Smooth muscle cell (in vitro differentiated cells): ENCODE measurements at regions not wholly inside any gene's neighbourhood (a gene's known extent, or its start where the extent isn't known, plus 50 kb on each side); places are given as distances from the start of the nearest gene placed in this dataset.

Experiments
- DNase-seq: peaks from one replicate; lab custom pipeline; 2025; ENCODE audit not compliant: unreplicated experiment; lab: John Stamatoyannopoulos, UW
- H2AFZ ChIP-seq: fragments of 200-600 bp; sonication (generic); 2 replicates; pipeline ENCODE4 v1.6.0; 2016; ENCODE audit warnings: antibody characterized with exemption, low read depth, mild to moderate bottlenecking
- H3F3A ChIP-seq: fragments of 200-600 bp; sonication (generic); 2 replicates; pipeline ENCODE4 v1.6.0; 2017; ENCODE audit warnings: antibody characterized with exemption, low read depth
- H3K27ac ChIP-seq: fragments of 200-600 bp; sonication (generic); 2 replicates; pipeline ENCODE4 v1.5.1; 2016; ENCODE audit warnings: low read depth, mild to moderate bottlenecking
- H3K27me3 ChIP-seq: fragments of 200-600 bp; sonication (generic); 2 replicates; pipeline ENCODE4 v1.6.1; 2016; ENCODE audit warnings: low read depth, mild to moderate bottlenecking
- H3K36me3 ChIP-seq: fragments of 200-600 bp; sonication (generic); 2 replicates; pipeline ENCODE4 v1.5.1; 2016; ENCODE audit warnings: low read depth
- H3K4me1 ChIP-seq: fragments of 200-600 bp; sonication (generic); 2 replicates; pipeline ENCODE4 v1.5.1; 2016; ENCODE audit warnings: low read depth
- H3K4me2 ChIP-seq: fragments of 200-600 bp; sonication (generic); 2 replicates; pipeline ENCODE4 v1.6.0; 2016; ENCODE audit warnings: mild to moderate bottlenecking
- H3K4me3 ChIP-seq: fragments of 200-600 bp; sonication (generic); 2 replicates; pipeline ENCODE4 v1.5.1; 2016; ENCODE audit warnings: mild to moderate bottlenecking
- H3K79me2 ChIP-seq: fragments of 200-600 bp; sonication (generic); 2 replicates; pipeline ENCODE4 v1.6.0; 2016; ENCODE audit warnings: low read depth, mild to moderate bottlenecking
- H3K9ac ChIP-seq: fragments of 200-600 bp; sonication (generic); 2 replicates; pipeline ENCODE4 v1.6.0; 2016; ENCODE audit warnings: low read depth
- H3K9me3 ChIP-seq: fragments of 200-600 bp; sonication (generic); replicated peaks from 2 replicates; pipeline ENCODE4 v1.5.1; 2016; ENCODE audit warnings: low read depth
- H4K20me1 ChIP-seq: fragments of 200-600 bp; sonication (generic); 2 replicates; pipeline ENCODE4 v1.6.0; 2016; ENCODE audit warnings: low read depth
- CTCF ChIP-seq: fragments of 200-600 bp; sonication (generic); IDR thresholded peaks from 2 replicates; pipeline ENCODE4 v1.5.1; 2017; ENCODE audit warnings: borderline replicate concordance, mild to moderate bottlenecking, antibody characterized with exemption; ENCODE audit not compliant: insufficient read depth, poor library complexity, severe bottlenecking
- WGBS: methylation state at CpG from one replicate; pipeline ENCODE4 v1.1.7; 2016; ENCODE audit warnings: low lambda C conversion rate; 5-methylcytosine and 5-hydroxymethylcytosine counted together

- Histone ChIP-seq H3F3A (no peaks in the 10 kb centered on the region), H3K79me2 (no peaks in the 10 kb centered on the region), H3K4me2 (no peak overlapping the region), H3K9ac (no peak overlapping the region), H3K27me3 (no peaks in the 10 kb centered on the region), H3K4me3 (no peak overlapping the region), H3K27ac (no peak overlapping the region), H3K4me1 (no peaks in the 10 kb centered on the region), H3K36me3 (no peaks in the 10 kb centered on the region), H2AFZ (no peak overlapping the region), H4K20me1 (no peaks in the 10 kb centered on the region), H3K9me3 (no peaks in the 10 kb centered on the region)
- TF ChIP-seq CTCF: no peak
- 78% methylated on average over 3 of the region's 3 CpGs for WGBS
- DNase-seq: no peak
Measured at GRCh38 chr9:12997009-12997408, 222.2 kb downstream of the LURAP1L start.

- H3K9me3 ChIP-seq: no peaks in the 10 kb centered on the region
- no peaks in the 10 kb centered on the region for H3K79me2 ChIP-seq
- H3K27me3 ChIP-seq: no peaks in the 10 kb centered on the region
- no peaks in the 10 kb centered on the region for H3F3A ChIP-seq
- WGBS: 81% methylated on average over 4 of the region's 4 CpGs
- no peak overlapping the region for H3K4me2 ChIP-seq
- H3K4me3 ChIP-seq: no peak overlapping the region
- H4K20me1 ChIP-seq: no peaks in the 10 kb centered on the region
- no peaks in the 10 kb centered on the region for H3K36me3 ChIP-seq
- no peak overlapping the region for H2AFZ ChIP-seq
- no peaks in the 10 kb centered on the region for H3K4me1 ChIP-seq
- DNase-seq: no peak
- no peak overlapping the region for H3K9ac ChIP-seq
- no peak for TF ChIP-seq CTCF
- H3K27ac ChIP-seq: no peak overlapping the region
Measured at GRCh38 chr9:13001989-13002580, 227.3 kb downstream of the LURAP1L start.

GRCh38 chr9:13002740-13003139, 227.9 kb downstream of the LURAP1L start:
- Histone ChIP-seq H3K27me3 (no peaks in the 10 kb centered on the region), H3K9me3 (no peaks in the 10 kb centered on the region), H3K79me2 (no peaks in the 10 kb centered on the region), H2AFZ (no peak overlapping the region), H3K4me1 (no peaks in the 10 kb centered on the region), H3F3A (no peaks in the 10 kb centered on the region), H3K36me3 (no peaks in the 10 kb centered on the region), H3K9ac (no peak overlapping the region), H3K4me2 (no peak overlapping the region), H3K27ac (no peak overlapping the region), H4K20me1 (no peaks in the 10 kb centered on the region), H3K4me3 (no peak overlapping the region)
- 72% methylated on average over 2 of the region's 2 CpGs for WGBS
- no peak for DNase-seq
- no peak for TF ChIP-seq CTCF

GRCh38 chr9:13009871-13010270, 235.1 kb downstream of the LURAP1L start:
- H3K36me3 ChIP-seq: no peaks in the 10 kb centered on the region
- no peak overlapping the region for H3K4me3 ChIP-seq
- H3K27ac ChIP-seq: no peak overlapping the region
- H3K27me3 ChIP-seq: no peaks in the 10 kb centered on the region
- H3K9ac ChIP-seq: no peak overlapping the region
- no peaks in the 10 kb centered on the region for H3K4me1 ChIP-seq
- no peaks in the 10 kb centered on the region for H3K9me3 ChIP-seq
- TF ChIP-seq CTCF: no peak
- 74% methylated on average over 2 of the region's 2 CpGs for WGBS
- no peak for DNase-seq
- no peak overlapping the region for H2AFZ ChIP-seq
- H3K4me2 ChIP-seq: no peak overlapping the region
- H3K79me2 ChIP-seq: no peaks in the 10 kb centered on the region
- H3F3A ChIP-seq: peaks cover 7% of the 10 kb centered on the region
- no peaks in the 10 kb centered on the region for H4K20me1 ChIP-seq
